ENCODE measurements at regions not wholly inside any gene's neighbourhood (a gene's known extent, or its start where the extent isn't known, plus 50 kb on each side); places are given as distances from the start of the nearest gene placed in this dataset.

GRCh38 chr12:4133636-4134447 is 139.7 kb upstream of the CCND2 start:
- 64% methylated on average over 15 of the region's 15 CpGs for WGBS
- peak overlapping the region; percentile 44 for H3K9ac ChIP-seq (ENCODE audit: low read depth, low read length)
- peak overlapping the region; percentile 92 for H3K27ac ChIP-seq (ENCODE audit: low read depth, low read length)
- peak overlapping the region; percentile 42 for H3K4me3 ChIP-seq (ENCODE audit: low read length)
- H3K4me1 ChIP-seq (ENCODE audit: insufficient read depth, low read length), result peaks cover 38% of the 10 kb centered on the region
- no peaks in the 10 kb centered on the region for H3K36me3 ChIP-seq (ENCODE audit: insufficient read depth, low read length)
- no peaks in the 10 kb centered on the region for H3K9me3 ChIP-seq (ENCODE audit: insufficient read depth, low read depth, low read length)
- H3K27me3 ChIP-seq (ENCODE audit: insufficient read depth, low read length), result no peaks in the 10 kb centered on the region

- no peak overlapping the region for H3K27ac ChIP-seq (ENCODE audit: low read depth, low read length)
- no peaks in the 10 kb centered on the region for H3K36me3 ChIP-seq (ENCODE audit: insufficient read depth, low read length)
- H3K9ac ChIP-seq (ENCODE audit: low read depth, low read length), result no peak overlapping the region
- no peaks in the 10 kb centered on the region for H3K9me3 ChIP-seq (ENCODE audit: insufficient read depth, low read depth, low read length)
- peaks cover 38% of the 10 kb centered on the region for H3K4me1 ChIP-seq (ENCODE audit: insufficient read depth, low read length)
- H3K4me3 ChIP-seq (ENCODE audit: low read length), result no peak overlapping the region
- no peaks in the 10 kb centered on the region for H3K27me3 ChIP-seq (ENCODE audit: insufficient read depth, low read length)
- 75% methylated on average over 5 of the region's 5 CpGs for WGBS
Measured at GRCh38 chr12:4133029-4133428, 140.5 kb upstream of the CCND2 start.

- Histone ChIP-seq H3K4me3 (ENCODE audit: low read length) (no peak overlapping the region), H3K9ac (ENCODE audit: low read depth, low read length) (no peak overlapping the region), H3K36me3 (ENCODE audit: insufficient read depth, low read length) (no peaks in the 10 kb centered on the region), H3K4me1 (ENCODE audit: insufficient read depth, low read length) (peaks cover 11% of the 10 kb centered on the region; the same call in 1 of the 2 replicates), H3K27ac (ENCODE audit: low read depth, low read length) (no peak overlapping the region), H3K27me3 (ENCODE audit: insufficient read depth, low read length) (no peaks in the 10 kb centered on the region), H3K9me3 (ENCODE audit: insufficient read depth, low read depth, low read length) (no peaks in the 10 kb centered on the region)
- 90% methylated on average over 6 of the region's 6 CpGs for WGBS
Measured at GRCh38 chr12:4121506-4122020, 152.0 kb upstream of the CCND2 start.

GRCh38 chr12:4120316-4120917 is 153.1 kb upstream of the CCND2 start:
- H3K27me3 ChIP-seq (ENCODE audit: insufficient read depth, low read length), result no peaks in the 10 kb centered on the region
- H3K27ac ChIP-seq (ENCODE audit: low read depth, low read length), result no peak overlapping the region
- 98% methylated on average over 3 of the region's 5 CpGs for WGBS
- H3K9me3 ChIP-seq (ENCODE audit: insufficient read depth, low read depth, low read length), result no peaks in the 10 kb centered on the region
- no peaks in the 10 kb centered on the region for H3K36me3 ChIP-seq (ENCODE audit: insufficient read depth, low read length)
- no peak overlapping the region for H3K9ac ChIP-seq (ENCODE audit: low read depth, low read length)
- H3K4me3 ChIP-seq (ENCODE audit: low read length), result no peak overlapping the region
- H3K4me1 ChIP-seq (ENCODE audit: insufficient read depth, low read length), result peaks cover 21% of the 10 kb centered on the region

GRCh38 chr12:4119157-4119761 is 154.3 kb upstream of the CCND2 start:
- Histone ChIP-seq H3K4me3 (ENCODE audit: low read length) (no peak overlapping the region), H3K9ac (ENCODE audit: low read depth, low read length) (no peak overlapping the region), H3K4me1 (ENCODE audit: insufficient read depth, low read length) (peaks cover 27% of the 10 kb centered on the region), H3K27me3 (ENCODE audit: insufficient read depth, low read length) (no peaks in the 10 kb centered on the region), H3K27ac (ENCODE audit: low read depth, low read length) (no peak overlapping the region), H3K36me3 (ENCODE audit: insufficient read depth, low read length) (no peaks in the 10 kb centered on the region), H3K9me3 (ENCODE audit: insufficient read depth, low read depth, low read length) (no peaks in the 10 kb centered on the region)
- 94% methylated on average over 7 of the region's 7 CpGs for WGBS

- Histone ChIP-seq H3K4me1 (ENCODE audit: insufficient read depth, low read length) (peaks cover 25% of the 10 kb centered on the region), H3K4me3 (ENCODE audit: low read length) (no peak overlapping the region), H3K27me3 (ENCODE audit: insufficient read depth, low read length) (no peaks in the 10 kb centered on the region), H3K9ac (ENCODE audit: low read depth, low read length) (no peak overlapping the region), H3K9me3 (ENCODE audit: insufficient read depth, low read depth, low read length) (no peaks in the 10 kb centered on the region), H3K36me3 (ENCODE audit: insufficient read depth, low read length) (no peaks in the 10 kb centered on the region), H3K27ac (ENCODE audit: low read depth, low read length) (no peak overlapping the region)
- 94% methylated on average over 7 of the region's 7 CpGs for WGBS
Measured at GRCh38 chr12:4118601-4119156, 154.9 kb upstream of the CCND2 start.

- Histone ChIP-seq H3K27ac (ENCODE audit: low read depth, low read length) (no peak overlapping the region), H3K4me3 (ENCODE audit: low read length) (no peak overlapping the region), H3K9ac (ENCODE audit: low read depth, low read length) (no peak overlapping the region), H3K9me3 (ENCODE audit: insufficient read depth, low read depth, low read length) (no peaks in the 10 kb centered on the region), H3K4me1 (ENCODE audit: insufficient read depth, low read length) (peaks cover 22% of the 10 kb centered on the region), H3K36me3 (ENCODE audit: insufficient read depth, low read length) (no peaks in the 10 kb centered on the region), H3K27me3 (ENCODE audit: insufficient read depth, low read length) (no peaks in the 10 kb centered on the region)
- 93% methylated on average over 3 of the region's 7 CpGs for WGBS
Measured at GRCh38 chr12:4118017-4118510, 155.5 kb upstream of the CCND2 start.

- peaks cover 22% of the 10 kb centered on the region for H3K4me1 ChIP-seq (ENCODE audit: insufficient read depth, low read length)
- H3K27ac ChIP-seq (ENCODE audit: low read depth, low read length), result no peak overlapping the region
Measured at GRCh38 chr12:4117386-4118016, 156.1 kb upstream of the CCND2 start.

GRCh38 chr12:4116251-4117111 is 157.1 kb upstream of the CCND2 start:
- Histone ChIP-seq H3K36me3 (ENCODE audit: insufficient read depth, low read length) (no peaks in the 10 kb centered on the region), H3K4me1 (ENCODE audit: insufficient read depth, low read length) (peaks cover 22% of the 10 kb centered on the region), H3K4me3 (ENCODE audit: low read length) (no peak overlapping the region), H3K9ac (ENCODE audit: low read depth, low read length) (peak overlapping the region; percentile 17; the same call in 1 of the 2 replicates), H3K9me3 (ENCODE audit: insufficient read depth, low read depth, low read length) (no peaks in the 10 kb centered on the region), H3K27ac (ENCODE audit: low read depth, low read length) (no peak overlapping the region), H3K27me3 (ENCODE audit: insufficient read depth, low read length) (0 out of 2 replicates have a peak, but pooled peaks cover 2% of the 10 kb centered on the region)
- 80% methylated on average over 12 of the region's 12 CpGs for WGBS

More at GRCh38 chr12:4117386-4118016, 156.1 kb upstream of the CCND2 start:
- Histone ChIP-seq H3K9me3 (ENCODE audit: insufficient read depth, low read depth, low read length) (no peaks in the 10 kb centered on the region), H3K36me3 (ENCODE audit: insufficient read depth, low read length) (no peaks in the 10 kb centered on the region), H3K9ac (ENCODE audit: low read depth, low read length) (no peak overlapping the region), H3K27me3 (ENCODE audit: insufficient read depth, low read length) (0 out of 2 replicates have a peak, but pooled peaks cover 2% of the 10 kb centered on the region), H3K4me3 (ENCODE audit: low read length) (no peak overlapping the region)
- whole genome bisulfite sequencing, result 94% methylated on average over 12 of the region's 12 CpGs

GRCh38 chr12:4115570-4115969 is 158.0 kb upstream of the CCND2 start:
- peaks cover 22% of the 10 kb centered on the region for H3K4me1 ChIP-seq (ENCODE audit: insufficient read depth, low read length)
- 0 out of 2 replicates have a peak, but pooled peaks cover 2% of the 10 kb centered on the region for H3K27me3 ChIP-seq (ENCODE audit: insufficient read depth, low read length)
- H3K27ac ChIP-seq (ENCODE audit: low read depth, low read length), result no peak overlapping the region

More at GRCh38 chr12:4115570-4115969, 158.0 kb upstream of the CCND2 start:
- Histone ChIP-seq H3K4me3 (ENCODE audit: low read length) (no peak overlapping the region), H3K36me3 (ENCODE audit: insufficient read depth, low read length) (no peaks in the 10 kb centered on the region), H3K9me3 (ENCODE audit: insufficient read depth, low read depth, low read length) (no peaks in the 10 kb centered on the region), H3K9ac (ENCODE audit: low read depth, low read length) (no peak overlapping the region)
- 46% methylated on average over 10 of the region's 10 CpGs for WGBS
